22Rv1 (cell line): ENCODE measurements at regions not wholly inside any gene's neighbourhood (a gene's known extent, or its start where the extent isn't known, plus 50 kb on each side); places are given as distances from the start of the nearest gene placed in this dataset.

ENCODE experiments used
- H3K27ac ChIP-seq: fragments of 450-650 bp; 2 replicates; pipeline ENCODE4 v1.5.1; 2017
- ZFX ChIP-seq: fragments of 450-650 bp; IDR thresholded peaks from 2 replicates; pipeline ENCODE4 v1.6.1; 2017; ENCODE audit warnings: antibody characterized with exemption, borderline replicate concordance
- TF ChIP-seq, protein P1 (sequence below): fragments of 450-650 bp; IDR thresholded peaks from 2 replicates; pipeline ENCODE4 v1.5.1; 2017; ENCODE audit warnings: mild to moderate bottlenecking

GRCh38 chr5:127223256-127223974 lies 67.2 kb upstream of the MEGF10 start:
- no peak overlapping the region for H3K27ac ChIP-seq
- no peak for TF ChIP-seq ZFX
- TF ChIP-seq, protein P1, sequence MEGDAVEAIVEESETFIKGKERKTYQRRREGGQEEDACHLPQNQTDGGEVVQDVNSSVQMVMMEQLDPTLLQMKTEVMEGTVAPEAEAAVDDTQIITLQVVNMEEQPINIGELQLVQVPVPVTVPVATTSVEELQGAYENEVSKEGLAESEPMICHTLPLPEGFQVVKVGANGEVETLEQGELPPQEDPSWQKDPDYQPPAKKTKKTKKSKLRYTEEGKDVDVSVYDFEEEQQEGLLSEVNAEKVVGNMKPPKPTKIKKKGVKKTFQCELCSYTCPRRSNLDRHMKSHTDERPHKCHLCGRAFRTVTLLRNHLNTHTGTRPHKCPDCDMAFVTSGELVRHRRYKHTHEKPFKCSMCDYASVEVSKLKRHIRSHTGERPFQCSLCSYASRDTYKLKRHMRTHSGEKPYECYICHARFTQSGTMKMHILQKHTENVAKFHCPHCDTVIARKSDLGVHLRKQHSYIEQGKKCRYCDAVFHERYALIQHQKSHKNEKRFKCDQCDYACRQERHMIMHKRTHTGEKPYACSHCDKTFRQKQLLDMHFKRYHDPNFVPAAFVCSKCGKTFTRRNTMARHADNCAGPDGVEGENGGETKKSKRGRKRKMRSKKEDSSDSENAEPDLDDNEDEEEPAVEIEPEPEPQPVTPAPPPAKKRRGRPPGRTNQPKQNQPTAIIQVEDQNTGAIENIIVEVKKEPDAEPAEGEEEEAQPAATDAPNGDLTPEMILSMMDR, result no peak

GRCh38 chr5:127227881-127228280 lies 62.7 kb upstream of the MEGF10 start:
- H3K27ac ChIP-seq, result no peak overlapping the region
- TF ChIP-seq, protein P1, result no peak
- no peak for TF ChIP-seq ZFX

- no peak for TF ChIP-seq ZFX
- TF ChIP-seq, protein P1, result no peak
- no peak overlapping the region for H3K27ac ChIP-seq
Observed at GRCh38 chr5:127228540-127229184, 61.9 kb upstream of the MEGF10 start.

GRCh38 chr5:127229185-127229889 lies 61.3 kb upstream of the MEGF10 start:
- no peak for TF ChIP-seq ZFX
- TF ChIP-seq, protein P1, result no peak
- no peak overlapping the region for H3K27ac ChIP-seq

GRCh38 chr5:127231118-127231517 lies 59.5 kb upstream of the MEGF10 start:
- no peak for TF ChIP-seq ZFX
- TF ChIP-seq, protein P1, result no peak
- no peak overlapping the region for H3K27ac ChIP-seq

GRCh38 chr5:127233590-127233989 lies 57.0 kb upstream of the MEGF10 start:
- H3K27ac ChIP-seq, result no peak overlapping the region
- TF ChIP-seq ZFX, result no peak
- TF ChIP-seq, protein P1, result no peak

- H3K27ac ChIP-seq, result no peak overlapping the region
- TF ChIP-seq, protein P1, result no peak
Observed at GRCh38 chr5:127235136-127235535, 55.5 kb upstream of the MEGF10 start.
